Upper lobe of left lung (tissue), 6 donors: ENCODE measurements at regions not wholly inside any gene's neighbourhood (a gene's known extent, or its start where the extent isn't known, plus 50 kb on each side); places are given as distances from the start of the nearest gene placed in this dataset.

Experiments
- ATAC-seq, 2 donors: fragments of 200-7000 bp; cut with Tn5 transposase; one replicate each; pipeline ENCODE4 v1.9.1; 2022; ENCODE audit warnings: mild to moderate bottlenecking in 2 of 2, moderate library complexity in 2 of 2; ENCODE audit not compliant: low FRiP score in 2 of 2
- DNase-seq, 2 donors: peaks; one replicate each; pipeline ENCODE4 v3.0.0-alpha.2; 2019 to 2020
- H3K27ac ChIP-seq, 4 donors: fragments of 200-600 bp; sonication (generic); one replicate each; pipeline ENCODE4 v1.5.1; 2016 to 2019
- H3K27me3 ChIP-seq, 4 donors: fragments of 200-600 bp; sonication (generic); one replicate each; pipeline ENCODE4 v1.5.1; 2017 to 2019
- H3K36me3 ChIP-seq, 4 donors: fragments of 200-600 bp; sonication (generic); one replicate each; pipeline ENCODE4 v1.5.1; 2016 to 2019
- H3K4me1 ChIP-seq, 4 donors: fragments of 200-600 bp; sonication (generic); one replicate each; pipeline ENCODE4 v1.5.1; 2018 to 2019
- H3K4me3 ChIP-seq, 4 donors: fragments of 200-600 bp; sonication (generic); one replicate each; pipeline ENCODE4 v1.5.1; 2017 to 2019; ENCODE audit warnings: mild to moderate bottlenecking in 2 of 4, moderate library complexity in 1 of 4
- H3K9me3 ChIP-seq, 4 donors: fragments of 200-600 bp; sonication (generic); one replicate each; pipeline ENCODE4 v1.5.1; 2018 to 2019
- EP300 ChIP-seq, 4 donors: sonication (generic); formaldehyde crosslinking; IDR thresholded peaks; one replicate each; pipeline ENCODE4 v1.5.1; 2017; ENCODE audit warnings: antibody characterized with exemption in 4 of 4, control low read depth in 2 of 4
- POLR2A ChIP-seq, 4 donors: fragments of 450-650 bp; IDR thresholded peaks; one replicate each; pipeline ENCODE4 v1.5.1; 2016 to 2017; ENCODE audit warnings: antibody characterized with exemption in 4 of 4, mild to moderate bottlenecking in 2 of 4
- POLR2AphosphoS5 ChIP-seq, 2 donors: sonication (generic); formaldehyde crosslinking; IDR thresholded peaks; one replicate each; pipeline ENCODE4 v1.5.1; 2017; ENCODE audit warnings: antibody characterized with exemption in 2 of 2
- WGBS, 2 donors: methylation state at CpG; one replicate each; pipeline ENCODE4 v1.1.5; 2017 to 2018; 5-methylcytosine and 5-hydroxymethylcytosine counted together
- TF ChIP-seq, protein P1 (sequence below), 6 experiments: fragments of 450-650 bp in 4 of 6; fragments of 200-600 bp in 2 of 6; sonication (generic) in 2 of 6; IDR thresholded peaks; one replicate each; pipeline ENCODE4 v1.5.1; 2016 to 2019; ENCODE audit warnings: antibody characterized with exemption in 6 of 6
- donor health status: DM: no; HTN: no; CAD: no; lungs with moderate emphysema.
- donor health status: DM: no; HTN: yes; CAD: no; lungs with severe emphysema.

DNA sequence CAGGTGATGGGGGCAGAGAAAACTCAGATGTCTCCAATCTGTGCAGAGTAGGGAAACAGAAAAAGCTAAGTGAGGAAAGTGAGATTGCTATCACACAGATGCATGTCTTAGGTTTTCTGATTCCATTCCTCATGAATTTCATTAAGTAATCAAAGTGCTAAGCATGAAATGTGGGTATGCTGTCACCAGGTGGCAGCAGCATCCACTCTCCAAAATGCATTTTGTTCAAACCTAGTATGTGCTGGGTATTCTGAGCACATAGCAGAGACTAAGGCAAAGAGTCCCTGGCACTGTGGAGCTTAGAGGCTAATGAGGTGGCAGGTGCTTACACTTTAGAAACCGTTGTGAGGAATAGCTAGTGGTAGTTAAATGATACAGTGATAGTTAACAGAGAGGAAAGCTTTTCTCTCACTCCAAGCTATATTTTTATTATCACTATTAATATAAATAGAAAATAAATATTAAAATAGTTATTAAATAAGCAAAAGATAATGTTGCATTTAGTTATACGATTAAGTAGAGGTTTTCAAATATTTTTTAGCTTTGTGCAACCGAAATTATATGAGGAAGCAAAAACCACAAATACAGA, 179.5 kb downstream of the CDH26 start:
- no peaks in the 10 kb centered on the region for H3K27me3 ChIP-seq
- H3K4me1 ChIP-seq = peaks cover 0 to 28% (median 3%) of the 10 kb centered on the region in 4 donors
- H3K27ac ChIP-seq = no peak overlapping the region
- peak; percentile 71 to 76 for ATAC-seq
- H3K4me3 ChIP-seq = peak overlapping the region in 2 of 4 donors; percentile 41 to 44
- H3K36me3 ChIP-seq = no peaks in the 10 kb centered on the region
- TF ChIP-seq, protein P1, sequence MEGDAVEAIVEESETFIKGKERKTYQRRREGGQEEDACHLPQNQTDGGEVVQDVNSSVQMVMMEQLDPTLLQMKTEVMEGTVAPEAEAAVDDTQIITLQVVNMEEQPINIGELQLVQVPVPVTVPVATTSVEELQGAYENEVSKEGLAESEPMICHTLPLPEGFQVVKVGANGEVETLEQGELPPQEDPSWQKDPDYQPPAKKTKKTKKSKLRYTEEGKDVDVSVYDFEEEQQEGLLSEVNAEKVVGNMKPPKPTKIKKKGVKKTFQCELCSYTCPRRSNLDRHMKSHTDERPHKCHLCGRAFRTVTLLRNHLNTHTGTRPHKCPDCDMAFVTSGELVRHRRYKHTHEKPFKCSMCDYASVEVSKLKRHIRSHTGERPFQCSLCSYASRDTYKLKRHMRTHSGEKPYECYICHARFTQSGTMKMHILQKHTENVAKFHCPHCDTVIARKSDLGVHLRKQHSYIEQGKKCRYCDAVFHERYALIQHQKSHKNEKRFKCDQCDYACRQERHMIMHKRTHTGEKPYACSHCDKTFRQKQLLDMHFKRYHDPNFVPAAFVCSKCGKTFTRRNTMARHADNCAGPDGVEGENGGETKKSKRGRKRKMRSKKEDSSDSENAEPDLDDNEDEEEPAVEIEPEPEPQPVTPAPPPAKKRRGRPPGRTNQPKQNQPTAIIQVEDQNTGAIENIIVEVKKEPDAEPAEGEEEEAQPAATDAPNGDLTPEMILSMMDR (IDR thresholded peaks at IDR 0.05) = peak; percentile 18 to 58 (median 43)
- no peak for TF ChIP-seq EP300 (IDR thresholded peaks at IDR 0.05)
- no peaks in the 10 kb centered on the region for H3K9me3 ChIP-seq
- DNase-seq = no peak
- 33 to 48% methylated on average over 3 of the region's 3 CpGs for WGBS, 2 donors

DNA sequence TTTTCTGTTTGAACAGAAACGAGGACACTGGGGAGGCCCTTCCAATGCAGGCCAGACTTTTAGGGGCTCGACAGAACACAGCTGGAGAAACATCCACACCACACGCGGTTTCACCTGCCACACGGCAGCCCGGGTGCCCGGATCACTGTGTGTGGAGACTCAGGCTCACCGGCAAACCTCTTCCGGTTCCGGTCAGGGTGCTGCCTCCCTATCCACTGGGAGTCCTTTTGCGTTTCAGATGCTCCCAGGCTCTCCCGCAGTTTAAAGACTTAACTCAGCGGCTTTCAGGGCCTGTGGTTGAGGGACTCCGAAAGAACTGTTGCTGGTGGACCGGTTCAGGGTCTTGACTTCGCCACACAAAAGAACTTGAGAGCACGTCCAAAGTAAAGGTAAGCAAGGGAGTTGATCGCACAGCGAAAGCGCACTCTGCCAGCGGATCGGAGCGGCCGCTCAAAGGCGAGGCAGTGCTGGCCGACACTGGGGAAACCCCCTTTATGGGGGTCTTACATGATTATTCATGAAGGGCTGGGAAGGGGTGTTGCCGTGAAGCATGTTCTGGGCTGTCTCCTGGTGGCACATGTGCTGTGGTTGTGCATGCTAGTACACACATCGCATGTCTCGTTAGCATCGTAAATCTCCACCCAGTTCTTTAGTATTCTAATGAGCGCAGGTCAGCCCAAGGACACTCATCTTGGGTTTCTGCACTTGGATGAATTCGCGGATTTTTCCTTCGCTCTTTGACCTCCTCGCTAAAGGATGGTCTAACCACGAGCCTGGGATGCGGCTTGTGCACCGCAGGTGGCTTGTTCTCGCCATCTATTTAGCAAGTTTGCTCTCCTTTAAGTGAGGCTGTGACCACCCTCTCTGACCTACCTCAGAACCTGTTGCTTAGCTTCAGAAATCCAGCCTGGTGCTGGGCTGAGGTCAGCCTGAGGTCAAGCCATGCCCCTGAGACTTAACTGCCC, 180.3 kb downstream of the CDH26 start:
- H3K27me3 ChIP-seq = no peaks in the 10 kb centered on the region
- H3K4me3 ChIP-seq = peak overlapping the region in 3 of 4 donors; percentile 19 to 44 (median 41)
- TF ChIP-seq, protein P1 (IDR thresholded peaks at IDR 0.05) = no peak
- TF ChIP-seq POLR2A (IDR thresholded peaks at IDR 0.05) (no peak), POLR2AphosphoS5 (IDR thresholded peaks at IDR 0.05) (no peak), EP300 (IDR thresholded peaks at IDR 0.05) (no peak)
- ATAC-seq (peak; percentile 71 to 79), DNase-seq (peak; percentile 56)
- no peaks in the 10 kb centered on the region for H3K9me3 ChIP-seq
- H3K36me3 ChIP-seq = no peaks in the 10 kb centered on the region
- WGBS, 2 donors = 74 to 76% methylated on average over 39 of the region's 39 CpGs
- peaks cover 0 to 24% (median 3%) of the 10 kb centered on the region in 4 donors for H3K4me1 ChIP-seq
- peak overlapping the region in 2 of 4 donors; percentile 21 to 31 for H3K27ac ChIP-seq

DNA sequence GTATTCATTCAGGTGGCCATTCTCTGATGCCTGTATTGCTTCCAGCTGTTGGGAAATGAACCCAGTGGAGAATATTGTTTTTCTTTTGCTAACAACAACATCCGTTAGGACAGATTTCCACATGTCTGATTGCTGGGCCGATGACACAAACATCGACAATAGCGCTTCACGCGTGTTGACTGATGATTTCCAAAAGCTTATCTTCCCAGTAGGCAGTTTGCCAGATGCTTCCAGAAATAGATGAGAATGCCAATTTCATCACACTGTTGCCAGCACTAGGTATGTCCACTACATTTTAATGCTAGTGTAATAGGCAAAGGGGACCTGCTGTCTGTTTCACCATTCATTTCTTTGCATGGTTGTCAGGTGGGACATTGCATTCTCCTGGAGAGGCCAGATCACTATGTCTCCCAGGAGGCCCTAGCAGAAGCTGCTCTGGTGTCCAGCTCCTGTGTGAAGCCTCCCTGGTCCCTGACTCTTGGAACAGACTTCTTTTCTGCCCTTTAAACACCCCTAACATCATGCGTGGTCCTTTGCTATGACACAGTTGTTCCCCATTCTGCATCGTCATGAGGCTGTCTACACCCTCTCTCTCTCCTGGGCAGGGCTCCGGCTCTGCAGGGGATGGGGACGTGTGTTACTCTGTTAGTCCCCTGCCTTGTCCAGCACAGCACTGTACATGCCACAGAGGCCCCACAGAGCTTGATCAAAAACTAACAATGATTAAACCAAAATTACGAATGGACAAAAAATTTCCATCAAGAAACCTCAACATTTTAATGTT, 181.6 kb downstream of the CDH26 start:
- Histone ChIP-seq H3K9me3 (no peaks in the 10 kb centered on the region), H3K4me1 (peaks cover 0 to 21% (median 3%) of the 10 kb centered on the region in 4 donors), H3K27me3 (no peaks in the 10 kb centered on the region), H3K27ac (no peak overlapping the region), H3K36me3 (no peaks in the 10 kb centered on the region), H3K4me3 (no peak overlapping the region)
- TF ChIP-seq POLR2A (IDR thresholded peaks at IDR 0.05) = no peak
- TF ChIP-seq, protein P1 (IDR thresholded peaks at IDR 0.05) = no peak
- peak in 1 of 2 donors; percentile 36 for TF ChIP-seq POLR2AphosphoS5 (IDR thresholded peaks at IDR 0.05)
- TF ChIP-seq EP300 (IDR thresholded peaks at IDR 0.05) = no peak
- WGBS, 2 donors = 57 to 71% methylated on average over 11 of the region's 11 CpGs
- DNase-seq (no peak), ATAC-seq (no peak)

DNA sequence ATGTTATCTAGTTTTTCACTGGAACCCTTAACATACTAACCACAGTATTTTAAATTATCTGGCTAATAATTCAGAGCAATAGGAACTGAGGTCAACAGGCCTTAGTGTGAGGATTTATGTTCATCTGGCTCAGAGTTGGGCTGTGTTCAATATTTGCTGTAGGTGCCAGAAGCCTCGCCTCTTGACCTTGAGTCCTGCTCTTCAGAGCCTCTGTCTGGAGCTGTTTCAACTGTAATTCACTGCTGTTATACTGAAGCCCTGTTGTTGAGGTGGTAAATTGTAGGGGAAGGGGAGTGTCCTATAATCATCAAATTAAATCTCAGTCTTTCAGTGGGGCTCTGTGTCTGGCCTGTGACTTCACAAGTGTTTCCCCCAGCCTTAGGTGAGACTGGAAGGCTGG, 184.4 kb downstream of the CDH26 start:
- Histone ChIP-seq H3K4me1 (peaks cover 0 to 16% (median 3%) of the 10 kb centered on the region in 4 donors), H3K36me3 (no peaks in the 10 kb centered on the region), H3K4me3 (no peak overlapping the region), H3K27me3 (no peaks in the 10 kb centered on the region), H3K27ac (no peak overlapping the region), H3K9me3 (no peaks in the 10 kb centered on the region)
- DNase-seq = no peak
- no peak for ATAC-seq
- WGBS, 2 donors = 64 to 67% methylated on average over 1 of the region's 1 CpG
- TF ChIP-seq, protein P1 (IDR thresholded peaks at IDR 0.05) = no peak
- no peak for TF ChIP-seq EP300 (IDR thresholded peaks at IDR 0.05)
- TF ChIP-seq POLR2A (IDR thresholded peaks at IDR 0.05) = no peak
- TF ChIP-seq POLR2AphosphoS5 (IDR thresholded peaks at IDR 0.05) = no peak
